Subcutaneous abdominal adipose tissue (tissue), 5 donors: ENCODE measurements at regions not wholly inside any gene's neighbourhood (a gene's known extent, or its start where the extent isn't known, plus 50 kb on each side); places are given as distances from the start of the nearest gene placed in this dataset.

Experiments used
- H3K27ac ChIP-seq: one replicate; pipeline ENCODE4 v1.7.0; 2013; ENCODE audit warnings: low read depth, mild to moderate bottlenecking, inconsistent platforms, low read length, moderate library complexity
- H3K27me3 ChIP-seq, 5 donors: one replicate each; pipeline ENCODE4 v1.7.0; 2013; ENCODE audit warnings: low read length in 5 of 5, inconsistent platforms in 1 of 5; ENCODE audit not compliant: control insufficient read depth in 5 of 5, insufficient read depth in 4 of 5
- H3K36me3 ChIP-seq, 5 donors: one replicate each; pipeline ENCODE4 v1.7.0; 2013; ENCODE audit warnings: low read length in 5 of 5; ENCODE audit not compliant: control insufficient read depth in 5 of 5, insufficient read depth in 5 of 5
- H3K4me1 ChIP-seq, 5 donors: one replicate each; pipeline ENCODE4 v1.7.0; 2013; ENCODE audit warnings: low read length in 5 of 5, mild to moderate bottlenecking in 3 of 5, moderate library complexity in 1 of 5; ENCODE audit not compliant: control insufficient read depth in 5 of 5, insufficient read depth in 5 of 5
- H3K4me3 ChIP-seq, 5 donors: one replicate each; pipeline ENCODE4 v1.7.0; 2013; ENCODE audit warnings: low read length in 5 of 5, low read depth in 1 of 5
- H3K9ac ChIP-seq, 5 donors: one replicate each; pipeline ENCODE4 v1.7.0; 2013; ENCODE audit warnings: low read length in 5 of 5, mild to moderate bottlenecking in 4 of 5, moderate library complexity in 3 of 5
- H3K9me3 ChIP-seq, 5 donors: one replicate each; pipeline ENCODE4 v1.7.0; 2013; ENCODE audit warnings: low read length in 5 of 5; ENCODE audit not compliant: control insufficient read depth in 5 of 5
- donor health status: healthy.
- donor health status: healthy.
- donor health status: healthy.
- donor health status: healthy.
- donor health status: healthy.

DNA sequence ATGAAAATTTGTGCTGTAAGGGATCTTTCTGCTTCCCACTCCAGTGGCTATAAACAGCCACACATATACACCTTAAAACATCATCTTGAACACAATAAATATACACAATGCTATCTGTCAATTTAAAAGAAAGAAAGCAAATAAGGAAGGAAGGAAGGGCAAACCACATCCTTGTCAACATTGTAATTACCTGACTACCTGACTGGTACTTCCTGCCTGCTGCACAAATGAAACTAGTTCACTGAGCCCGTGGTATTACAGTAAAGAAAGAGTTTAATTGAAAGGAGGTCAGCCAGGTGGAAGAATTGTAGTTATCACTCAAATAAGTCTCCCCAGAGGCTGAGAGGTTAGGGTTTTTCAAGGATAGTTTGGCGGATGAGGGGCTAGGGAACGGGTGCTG lies 344.4 kb upstream of the ASIC2 start:
- Histone ChIP-seq H3K9ac (no peak overlapping the region), H3K27me3 (no peaks in the 10 kb centered on the region), H3K4me3 (no peak overlapping the region), H3K36me3 (no peaks in the 10 kb centered on the region), H3K9me3 (no peaks in the 10 kb centered on the region), H3K4me1 (peaks cover 3 to 15% (median 7%) of the 10 kb centered on the region in 5 donors), H3K27ac (no peak overlapping the region)

DNA sequence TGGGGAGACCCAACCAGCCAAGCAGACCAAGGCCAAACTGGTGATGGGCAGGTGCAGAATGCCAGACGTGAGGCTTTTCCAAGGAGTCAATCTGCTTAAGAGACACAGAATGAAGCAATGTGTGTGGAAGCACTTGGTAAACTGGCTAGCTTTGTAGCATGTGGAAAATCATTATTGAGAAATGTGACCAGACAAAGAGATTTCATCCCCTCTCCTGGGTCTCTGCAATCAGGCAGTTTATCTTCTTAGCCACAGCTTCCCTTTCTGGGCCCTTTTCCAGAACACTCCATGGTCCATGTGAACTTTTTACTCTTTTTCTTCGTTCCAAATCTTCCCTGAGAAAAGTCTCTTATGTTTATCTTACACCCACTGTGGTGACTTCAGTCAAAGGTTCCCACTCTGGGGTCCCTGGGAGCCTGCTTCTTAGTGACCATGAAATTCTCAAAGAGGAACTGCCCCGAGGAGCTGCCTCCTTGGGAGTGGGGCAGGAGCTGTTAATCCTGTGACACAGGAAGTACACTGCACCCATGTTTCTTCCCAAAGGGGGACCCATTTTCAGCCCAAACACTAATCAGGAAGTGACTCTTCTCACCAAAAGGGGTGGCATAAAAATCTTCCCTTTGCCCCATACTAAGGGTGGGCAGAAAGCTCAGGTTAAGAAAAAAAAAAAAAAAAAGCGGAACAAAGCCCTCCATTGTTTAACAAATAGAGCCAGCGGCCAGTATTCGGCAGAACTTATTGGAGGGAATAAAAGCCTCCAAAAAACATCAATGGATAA lies 346.2 kb upstream of the ASIC2 start:
- Histone ChIP-seq H3K27me3 (no peaks in the 10 kb centered on the region), H3K9ac (no peak overlapping the region), H3K9me3 (no peaks in the 10 kb centered on the region), H3K4me3 (no peak overlapping the region), H3K36me3 (no peaks in the 10 kb centered on the region), H3K4me1 (peaks cover 3 to 15% (median 7%) of the 10 kb centered on the region in 5 donors), H3K27ac (no peak overlapping the region)

DNA sequence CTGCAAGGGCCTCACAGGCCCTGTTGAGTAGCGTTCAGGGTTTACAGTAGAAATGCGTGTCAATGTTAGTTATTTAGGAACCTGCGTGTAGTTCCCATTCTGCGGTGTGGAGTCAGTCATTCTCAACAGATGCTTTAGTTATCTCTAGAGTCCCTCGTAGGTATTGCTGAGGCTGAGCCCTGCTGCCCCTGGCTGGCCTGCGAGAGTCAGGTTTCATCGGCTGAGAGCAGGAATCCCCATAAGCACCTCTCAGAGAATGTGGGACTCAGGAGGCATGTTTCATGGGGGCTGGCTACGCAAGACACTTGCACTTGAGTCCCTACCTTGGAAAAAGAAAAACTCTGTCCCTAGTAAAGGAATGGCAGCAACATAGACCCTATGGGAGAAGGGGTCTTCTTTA lies 347.5 kb upstream of the ASIC2 start:
- H3K9me3 ChIP-seq, result no peaks in the 10 kb centered on the region
- H3K4me1 ChIP-seq, result peaks cover 3 to 15% (median 7%) of the 10 kb centered on the region in 5 donors
- no peak overlapping the region for H3K9ac ChIP-seq
- no peaks in the 10 kb centered on the region for H3K27me3 ChIP-seq
- no peak overlapping the region for H3K27ac ChIP-seq
- no peaks in the 10 kb centered on the region for H3K36me3 ChIP-seq
- no peak overlapping the region for H3K4me3 ChIP-seq

DNA sequence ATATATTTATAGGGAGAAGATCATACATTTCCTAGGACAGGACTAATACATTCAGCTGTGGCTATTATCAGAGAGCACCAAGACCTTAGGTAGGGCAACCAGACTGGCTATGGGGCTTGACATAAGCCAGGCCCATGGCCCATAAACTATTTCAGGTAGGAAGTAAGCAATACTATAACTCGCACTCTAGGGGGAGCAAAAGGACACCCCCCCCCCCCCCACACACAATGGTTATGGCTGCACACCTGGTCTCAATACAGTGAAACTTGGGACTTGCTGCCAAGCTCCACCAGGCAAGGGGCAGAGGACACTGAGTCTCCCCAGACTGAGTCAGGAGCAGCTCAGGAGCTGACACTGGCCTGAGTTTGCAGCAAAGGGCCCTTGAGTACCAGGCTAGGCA lies 348.9 kb upstream of the ASIC2 start:
- Histone ChIP-seq H3K27me3 (no peaks in the 10 kb centered on the region), H3K27ac (no peak overlapping the region), H3K4me1 (peaks cover 3 to 15% (median 7%) of the 10 kb centered on the region in 5 donors), H3K9ac (no peak overlapping the region), H3K36me3 (no peaks in the 10 kb centered on the region), H3K9me3 (no peaks in the 10 kb centered on the region), H3K4me3 (no peak overlapping the region)

DNA sequence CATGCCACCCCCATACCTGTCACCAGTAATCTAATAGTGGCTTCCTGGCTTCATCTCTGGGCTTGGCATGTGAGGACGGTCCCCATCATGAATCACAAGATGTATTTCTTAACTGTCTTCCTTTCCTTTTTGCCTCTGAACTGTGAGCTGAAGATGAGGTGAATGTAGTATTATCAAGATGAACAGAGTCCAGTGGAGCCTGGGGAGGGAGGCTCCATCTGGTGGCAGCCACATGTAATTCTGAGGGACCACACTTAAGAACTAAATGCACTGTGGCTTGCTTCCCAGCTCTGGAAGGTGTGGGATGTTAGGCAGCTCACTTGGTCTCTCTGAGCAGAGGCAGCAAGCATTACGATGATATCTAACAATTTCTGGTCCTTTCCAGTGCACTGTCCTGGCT lies 354.9 kb upstream of the ASIC2 start:
- Histone ChIP-seq H3K9me3 (no peaks in the 10 kb centered on the region), H3K4me3 (no peak overlapping the region), H3K4me1 (peaks cover 0 to 10% (median 3%) of the 10 kb centered on the region in 5 donors), H3K27me3 (no peaks in the 10 kb centered on the region), H3K36me3 (no peaks in the 10 kb centered on the region), H3K27ac (no peak overlapping the region), H3K9ac (no peak overlapping the region)

DNA sequence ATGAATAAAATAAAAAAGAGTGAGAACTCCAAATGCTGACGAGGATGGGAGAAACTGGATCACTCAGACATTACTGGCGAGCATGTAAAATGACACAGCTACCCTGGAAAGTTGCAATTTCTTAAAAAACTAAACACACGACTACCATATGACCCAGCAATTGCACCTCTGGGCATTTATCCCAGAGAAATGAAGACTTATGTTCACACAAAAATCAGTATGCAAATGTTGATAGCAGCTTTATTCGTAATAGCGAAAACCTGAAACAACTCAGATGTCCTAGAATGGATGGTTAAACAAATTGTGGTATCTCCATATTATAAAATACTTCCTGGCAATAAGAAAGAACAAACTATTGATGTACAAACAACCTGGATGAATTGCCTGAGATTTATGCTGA lies 357.2 kb upstream of the ASIC2 start:
- no peaks in the 10 kb centered on the region for H3K27me3 ChIP-seq
- H3K4me1 ChIP-seq, result peaks cover 0 to 12% (median 3%) of the 10 kb centered on the region in 5 donors
- no peak overlapping the region for H3K9ac ChIP-seq

DNA sequence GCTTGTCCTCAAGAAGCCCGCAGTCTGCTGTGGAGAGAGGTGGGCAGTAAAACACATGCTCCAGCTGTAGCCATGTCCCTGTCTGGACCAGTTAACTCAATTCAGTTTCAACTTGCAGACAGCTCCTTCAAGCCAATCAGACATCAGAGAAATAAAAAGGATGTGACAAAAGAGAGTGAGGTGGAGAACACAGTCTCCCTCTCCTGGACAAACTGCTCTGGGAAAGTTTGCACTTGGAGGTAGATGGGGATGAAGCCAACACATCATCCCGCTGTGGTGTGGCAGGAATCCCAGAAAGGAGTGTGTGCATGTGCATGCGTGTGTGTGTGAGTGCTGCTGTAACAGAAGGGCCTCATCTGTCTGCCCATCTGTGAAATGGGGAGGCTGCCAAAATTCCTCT lies 358.6 kb upstream of the ASIC2 start:
- H3K9ac ChIP-seq, result no peak overlapping the region
- no peaks in the 10 kb centered on the region for H3K36me3 ChIP-seq
- H3K4me3 ChIP-seq, result no peak overlapping the region
- H3K27me3 ChIP-seq, result no peaks in the 10 kb centered on the region
- no peak overlapping the region for H3K27ac ChIP-seq
- H3K9me3 ChIP-seq, result no peaks in the 10 kb centered on the region
- H3K4me1 ChIP-seq, result peaks cover 0 to 12% (median 3%) of the 10 kb centered on the region in 5 donors

More for the DNA sequence above, 357.2 kb upstream of the ASIC2 start:
- Histone ChIP-seq H3K27ac (no peak overlapping the region), H3K36me3 (no peaks in the 10 kb centered on the region), H3K9me3 (no peaks in the 10 kb centered on the region), H3K4me3 (no peak overlapping the region)

DNA sequence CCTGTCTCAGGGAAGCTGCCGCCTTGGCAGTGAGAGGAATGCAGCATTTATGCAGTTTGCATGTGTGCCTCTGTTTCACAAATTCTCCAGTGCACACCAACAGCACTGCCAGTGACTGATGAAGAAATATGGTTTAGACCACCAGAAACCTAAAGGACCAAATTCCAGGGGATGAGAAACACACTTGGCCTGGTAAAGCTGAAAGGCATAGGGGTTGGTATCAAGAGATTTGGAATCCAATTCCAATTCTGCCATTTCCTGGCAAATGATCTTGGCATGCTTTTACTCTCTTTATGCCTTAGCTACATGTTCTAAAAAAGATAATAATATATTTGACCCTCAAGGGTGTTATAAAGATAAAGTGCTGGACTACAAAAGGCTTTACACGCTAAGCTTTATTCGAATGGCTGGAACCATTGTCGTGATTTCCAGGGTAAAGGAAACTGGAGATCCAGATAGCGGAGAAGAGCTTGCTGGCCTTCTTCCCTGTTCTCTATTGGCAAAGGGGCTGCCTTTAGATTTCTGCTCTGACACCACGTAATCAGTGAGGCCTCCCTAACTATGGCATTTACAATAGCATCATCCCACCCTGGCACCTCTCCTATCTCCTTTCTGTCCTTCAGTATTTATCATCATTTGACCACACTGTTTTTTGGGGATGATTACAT lies 359.8 kb upstream of the ASIC2 start:
- no peaks in the 10 kb centered on the region for H3K9me3 ChIP-seq
- H3K36me3 ChIP-seq, result no peaks in the 10 kb centered on the region
- H3K4me3 ChIP-seq, result no peak overlapping the region
- peaks cover 0 to 4% (median 0%) of the 10 kb centered on the region in 5 donors for H3K27me3 ChIP-seq
- no peak overlapping the region for H3K27ac ChIP-seq
- H3K9ac ChIP-seq, result no peak overlapping the region
- H3K4me1 ChIP-seq, result peaks cover 0 to 12% (median 3%) of the 10 kb centered on the region in 5 donors

DNA sequence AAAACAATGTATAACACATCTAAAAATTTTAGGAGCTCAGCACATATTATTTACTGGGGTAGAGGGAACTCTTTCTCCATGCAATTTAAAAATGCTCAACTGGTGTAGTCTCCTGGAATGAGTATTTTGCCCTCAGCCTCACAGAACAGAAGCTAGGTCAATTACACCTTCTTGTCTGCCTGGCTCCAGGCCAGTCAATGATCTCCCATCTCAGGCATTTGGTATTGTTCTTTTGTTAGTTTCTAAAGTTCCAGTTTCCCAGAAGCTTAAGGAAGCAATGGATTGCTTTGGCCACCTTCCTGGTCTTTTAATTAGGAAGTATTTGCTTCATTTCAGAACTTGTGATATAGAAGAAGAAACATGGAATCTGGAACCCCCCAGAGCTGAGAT lies 360.3 kb upstream of the ASIC2 start:
- Histone ChIP-seq H3K27me3 (peaks cover 0 to 4% (median 0%) of the 10 kb centered on the region in 5 donors), H3K27ac (no peak overlapping the region), H3K36me3 (no peaks in the 10 kb centered on the region), H3K4me3 (no peak overlapping the region), H3K9me3 (no peaks in the 10 kb centered on the region), H3K9ac (no peak overlapping the region), H3K4me1 (peaks cover 0 to 12% (median 3%) of the 10 kb centered on the region in 5 donors)

DNA sequence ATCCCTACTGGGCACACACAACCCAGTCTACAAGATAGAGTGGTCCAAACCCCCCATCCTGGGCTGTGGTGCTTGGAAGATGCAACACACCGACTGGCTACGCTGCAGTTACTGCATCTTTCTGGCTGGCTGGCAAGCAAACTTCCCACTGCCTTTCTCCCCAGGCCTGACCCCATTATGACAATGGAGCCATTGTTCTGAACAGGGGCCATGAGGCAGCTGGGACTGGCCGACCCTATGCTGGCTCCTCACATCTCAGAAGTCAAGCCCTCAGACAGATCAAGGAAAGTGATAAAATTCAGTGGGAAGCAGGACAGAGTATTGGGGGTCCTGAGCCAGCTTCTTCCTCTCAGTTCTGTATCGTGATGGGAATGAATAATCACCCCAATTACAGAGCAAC lies 364.1 kb upstream of the ASIC2 start:
- H3K9me3 ChIP-seq, result no peaks in the 10 kb centered on the region
- peaks cover 0 to 10% (median 3%) of the 10 kb centered on the region in 5 donors for H3K4me1 ChIP-seq
- no peak overlapping the region for H3K4me3 ChIP-seq
- H3K36me3 ChIP-seq, result no peaks in the 10 kb centered on the region
- H3K27ac ChIP-seq, result no peak overlapping the region
- H3K27me3 ChIP-seq, result peaks cover 0 to 4% (median 0%) of the 10 kb centered on the region in 5 donors
- no peak overlapping the region for H3K9ac ChIP-seq
